Aorta (tissue), 5 donors: ENCODE measurements at regions not wholly inside any gene's neighbourhood (a gene's known extent, or its start where the extent isn't known, plus 50 kb on each side); places are given as distances from the start of the nearest gene placed in this dataset.
"Not testable (repeated sequence)": the region's sequence is repeated elsewhere in the genome, so short reads cannot be mapped to it uniquely, and the experiment has no call there.

ENCODE experiments used
- ATAC-seq: fragments of 200-7000 bp; cut with Tn5 transposase; one replicate; pipeline ENCODE4 v1.9.1; 2022; ENCODE audit warnings: moderate library complexity; ENCODE audit not compliant: low FRiP score
- DNase-seq, 2 donors: peaks; one replicate each; pipeline ENCODE4 v3.0.0-alpha.2; 2020
- H3K27ac ChIP-seq, 2 donors: one replicate each; pipeline ENCODE4 v1.5.1; 2013; ENCODE audit warnings: low read length in 2 of 2, mild to moderate bottlenecking in 2 of 2, moderate library complexity in 2 of 2, control low read depth in 1 of 2, inconsistent platforms in 1 of 2, low read depth in 1 of 2
- H3K27me3 ChIP-seq, 2 donors: one replicate each; pipeline ENCODE4 v1.6.1; 2013; ENCODE audit warnings: control low read depth in 1 of 2, low read length in 1 of 2, mild to moderate bottlenecking in 1 of 2, moderate library complexity in 1 of 2; ENCODE audit not compliant: insufficient read depth in 2 of 2, control insufficient read depth in 1 of 2
- H3K36me3 ChIP-seq, 2 donors: one replicate each; pipeline ENCODE4 v1.6.1; 2013; ENCODE audit warnings: control low read depth in 1 of 2, low read length in 1 of 2, mild to moderate bottlenecking in 1 of 2; ENCODE audit not compliant: insufficient read depth in 2 of 2, control insufficient read depth in 1 of 2
- H3K4me1 ChIP-seq, 2 donors: one replicate each; pipeline ENCODE4 v1.6.1; 2013; ENCODE audit warnings: low read length in 2 of 2, control low read depth in 1 of 2, mild to moderate bottlenecking in 1 of 2, moderate library complexity in 1 of 2; ENCODE audit not compliant: insufficient read depth in 2 of 2, control insufficient read depth in 1 of 2
- H3K4me3 ChIP-seq, 2 donors: one replicate each; pipeline ENCODE4 v1.5.1; 2013; ENCODE audit warnings: low read length in 2 of 2, control low read depth in 1 of 2, mild to moderate bottlenecking in 1 of 2
- H3K9me3 ChIP-seq: one replicate; pipeline ENCODE4 v1.6.1; 2013; ENCODE audit warnings: mild to moderate bottlenecking, low read length; ENCODE audit not compliant: control insufficient read depth
- WGBS, 2 donors: extraction: QIAGEN DNeasy Blood & Tissue Kit; methylation state at CpG; one replicate each; pipeline ENCODE4 v1.1.7; 2013; 5-methylcytosine and 5-hydroxymethylcytosine counted together
- intact Hi-C, 2 donors: fragments of 100-400 bp; cut with DNase I; formaldehyde crosslinking; loops; one replicate each; pipeline versions ENCODE4 v1.14.2 to v1.15.0; 2022
- donor health status: healthy with polysubstance abuse.
- donor health status: Bipolar disorder and iron deficiency.
- donor health status: DM: no; HTN: no; CAD: no.
- donor health status: DM: no; HTN: no; CAD: no.
- donor health status: DM: yes; HTN: yes; CAD: no.

GRCh38 chr20:5480824-5481600 is 129.8 kb downstream of the GPCPD1 start:
- no peaks in the 10 kb centered on the region for H3K4me1 ChIP-seq
- no peak overlapping the region for H3K4me3 ChIP-seq
- H3K9me3 ChIP-seq = no peaks in the 10 kb centered on the region
- intact Hi-C loops = no loop called here
- H3K27ac ChIP-seq = no peak overlapping the region
- no peaks in the 10 kb centered on the region for H3K27me3 ChIP-seq
- ATAC-seq (no peak), DNase-seq (no peak)
- WGBS, 2 donors = 82 to 86% methylated on average over 6 of the region's 6 CpGs
- no peaks in the 10 kb centered on the region for H3K36me3 ChIP-seq

GRCh38 chr20:5474646-5475550 is 135.9 kb downstream of the GPCPD1 start:
- no peak overlapping the region for H3K4me3 ChIP-seq
- no peak overlapping the region for H3K27ac ChIP-seq
- ATAC-seq (no peak), DNase-seq (no peak)
- no peaks in the 10 kb centered on the region for H3K9me3 ChIP-seq
- no peaks in the 10 kb centered on the region for H3K4me1 ChIP-seq
- WGBS, 2 donors = 50 to 60% methylated on average over 7 to 8 of the region's 9 CpGs
- H3K27me3 ChIP-seq = no peaks in the 10 kb centered on the region
- no peaks in the 10 kb centered on the region for H3K36me3 ChIP-seq
- intact Hi-C loops = no loop called here

GRCh38 chr20:5471866-5472265 is 138.9 kb downstream of the GPCPD1 start:
- H3K27me3 ChIP-seq, H3K9me3 ChIP-seq, H3K4me1 ChIP-seq, DNase-seq, intact Hi-C loops, H3K27ac ChIP-seq, H3K36me3 ChIP-seq, H3K4me3 ChIP-seq: not testable (repeated sequence)
- 32 to 43% methylated on average over 4 of the region's 10 CpGs for WGBS, 2 donors
- ATAC-seq = peak; percentile 8

- no peak overlapping the region for H3K4me3 ChIP-seq
- ATAC-seq = no peak
- no peak for DNase-seq
- H3K27ac ChIP-seq = no peak overlapping the region
- no peaks in the 10 kb centered on the region for H3K9me3 ChIP-seq
- H3K4me1 ChIP-seq = no peaks in the 10 kb centered on the region
- H3K36me3 ChIP-seq = no peaks in the 10 kb centered on the region
- H3K27me3 ChIP-seq = no peaks in the 10 kb centered on the region
- intact Hi-C loops = no loop called here
- 71 to 78% methylated on average over 18 of the region's 18 CpGs for WGBS, 2 donors
Observed at GRCh38 chr20:5471368-5471767, 139.4 kb downstream of the GPCPD1 start.

- Histone ChIP-seq H3K4me3 (no peak overlapping the region), H3K4me1 (no peaks in the 10 kb centered on the region), H3K9me3 (no peaks in the 10 kb centered on the region), H3K36me3 (no peaks in the 10 kb centered on the region), H3K27ac (no peak overlapping the region), H3K27me3 (no peaks in the 10 kb centered on the region)
- 89 to 90% methylated on average over 16 of the region's 16 CpGs for WGBS, 2 donors
- intact Hi-C loops = no loop called here
- ATAC-seq (no peak), DNase-seq (no peak)
Observed at GRCh38 chr20:5470943-5471342, 139.9 kb downstream of the GPCPD1 start.

GRCh38 chr20:5470458-5470857 is 140.3 kb downstream of the GPCPD1 start:
- Histone ChIP-seq H3K36me3 (no peaks in the 10 kb centered on the region), H3K9me3 (no peaks in the 10 kb centered on the region), H3K4me3 (no peak overlapping the region), H3K27ac (no peak overlapping the region), H3K27me3 (no peaks in the 10 kb centered on the region), H3K4me1 (no peaks in the 10 kb centered on the region)
- DNase-seq = no peak
- ATAC-seq = no peak
- WGBS, 2 donors = 69 to 72% methylated on average over 4 of the region's 4 CpGs
- intact Hi-C loops = no loop called here

- Histone ChIP-seq H3K27ac (no peak overlapping the region), H3K4me1 (no peaks in the 10 kb centered on the region), H3K27me3 (no peaks in the 10 kb centered on the region), H3K4me3 (no peak overlapping the region), H3K36me3 (no peaks in the 10 kb centered on the region), H3K9me3 (no peaks in the 10 kb centered on the region)
- intact Hi-C loops = no loop called here
- ATAC-seq (no peak), DNase-seq (no peak)
- 57 to 64% methylated on average over 3 of the region's 3 CpGs for WGBS, 2 donors
Observed at GRCh38 chr20:5469111-5469510, 141.7 kb downstream of the GPCPD1 start.

GRCh38 chr20:5467086-5467485 is 143.7 kb downstream of the GPCPD1 start:
- no peak for ATAC-seq
- no peak overlapping the region for H3K4me3 ChIP-seq
- DNase-seq = no peak
- no peaks in the 10 kb centered on the region for H3K4me1 ChIP-seq
- no peak overlapping the region for H3K27ac ChIP-seq
- WGBS, 2 donors = 77% methylated on average over 3 of the region's 3 CpGs
- intact Hi-C loops = no loop called here
- no peaks in the 10 kb centered on the region for H3K36me3 ChIP-seq
- no peaks in the 10 kb centered on the region for H3K27me3 ChIP-seq
- H3K9me3 ChIP-seq = no peaks in the 10 kb centered on the region

- ATAC-seq (no peak), DNase-seq (no peak)
- Histone ChIP-seq H3K36me3 (no peaks in the 10 kb centered on the region), H3K27ac (no peak overlapping the region), H3K4me3 (no peak overlapping the region), H3K27me3 (no peaks in the 10 kb centered on the region), H3K9me3 (no peaks in the 10 kb centered on the region), H3K4me1 (no peaks in the 10 kb centered on the region)
- 82 to 87% methylated on average over 5 of the region's 5 CpGs for WGBS, 2 donors
- intact Hi-C loops = no loop called here
Observed at GRCh38 chr20:5465604-5465927, 145.2 kb downstream of the GPCPD1 start.
